ENCODE measurements at regions not wholly inside any gene's neighbourhood (a gene's known extent, or its start where the extent isn't known, plus 50 kb on each side); places are given as distances from the start of the nearest gene placed in this dataset.
A peak's percentile ranks its signal among the peaks of the same experiment; 100 is the strongest.
"Not testable (repeated sequence)": the region's sequence is repeated elsewhere in the genome, so short reads cannot be mapped to it uniquely, and the experiment has no call there.

- DNase-seq, result no peak
Observed at GRCh38 chr4:26048950-26049349, 134.9 kb downstream of the SMIM20 start.

DNA sequence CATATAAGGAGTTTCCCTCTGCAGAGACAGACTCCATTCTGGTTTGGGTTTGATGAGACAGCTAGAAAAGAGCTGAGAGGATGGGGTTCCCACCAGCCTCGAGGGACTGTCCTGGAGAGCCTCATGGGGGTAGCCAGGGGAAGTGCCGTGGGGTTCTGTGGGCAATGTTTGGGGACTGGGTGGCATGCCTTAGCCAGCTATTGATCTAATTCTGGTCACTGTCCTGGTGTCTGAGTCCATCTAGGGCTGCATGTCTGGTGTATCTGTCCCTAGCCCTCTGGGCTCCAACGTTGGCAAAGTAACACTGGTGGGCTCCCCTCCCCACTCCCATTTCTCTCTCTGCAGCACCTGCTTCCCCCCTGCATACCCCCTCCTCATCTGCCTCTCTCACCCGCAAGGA, 135.4 kb downstream of the SMIM20 start:
- DNase-seq, result no peak

GRCh38 chr4:26050212-26050643, 136.2 kb downstream of the SMIM20 start:
- no peak for DNase-seq

DNA sequence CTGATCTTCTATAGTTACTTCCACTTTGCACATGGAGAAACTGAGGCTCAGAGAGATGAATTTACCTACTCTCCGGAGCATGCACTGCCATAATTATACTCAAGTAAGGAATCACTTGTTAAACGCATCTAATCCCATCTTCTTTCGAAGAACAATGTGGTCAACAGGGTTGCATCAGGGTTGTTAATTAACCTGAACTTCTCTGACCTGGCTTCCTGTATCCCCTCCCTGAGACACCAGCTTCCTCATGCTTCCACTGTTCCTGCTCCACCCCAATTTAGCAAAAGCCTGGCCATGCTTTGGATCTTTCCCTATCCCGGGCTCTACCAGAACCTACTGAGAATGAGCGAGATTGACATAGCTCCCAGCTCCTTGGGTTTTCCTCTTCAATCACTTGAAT, 136.7 kb downstream of the SMIM20 start:
- DNase-seq, result no peak

- no peak for DNase-seq
Observed at GRCh38 chr4:26051240-26051639, 137.2 kb downstream of the SMIM20 start.

- no peak for DNase-seq
Observed at GRCh38 chr4:26052663-26053541, 138.9 kb downstream of the SMIM20 start.

DNA sequence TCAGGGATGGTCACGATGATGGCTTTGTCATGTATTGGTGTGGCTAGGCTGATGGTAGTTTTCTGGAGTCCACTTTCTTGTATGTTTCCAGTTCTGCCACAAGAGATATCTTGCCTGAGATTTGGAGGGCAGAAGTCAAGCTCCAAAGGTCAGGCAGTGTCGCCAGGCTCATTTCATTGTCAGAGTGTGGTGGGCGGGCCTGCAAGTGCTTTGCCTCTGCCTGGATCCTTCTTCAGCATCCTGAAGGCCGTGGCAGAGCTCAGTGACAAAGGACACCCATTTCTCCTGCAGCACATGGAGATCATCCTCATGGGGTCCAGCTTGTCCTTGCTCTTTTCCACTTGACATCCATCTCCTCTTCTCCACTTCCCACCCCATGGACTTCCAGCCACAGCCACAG, 139.7 kb downstream of the SMIM20 start:
- DNase-seq, result no peak

DNA sequence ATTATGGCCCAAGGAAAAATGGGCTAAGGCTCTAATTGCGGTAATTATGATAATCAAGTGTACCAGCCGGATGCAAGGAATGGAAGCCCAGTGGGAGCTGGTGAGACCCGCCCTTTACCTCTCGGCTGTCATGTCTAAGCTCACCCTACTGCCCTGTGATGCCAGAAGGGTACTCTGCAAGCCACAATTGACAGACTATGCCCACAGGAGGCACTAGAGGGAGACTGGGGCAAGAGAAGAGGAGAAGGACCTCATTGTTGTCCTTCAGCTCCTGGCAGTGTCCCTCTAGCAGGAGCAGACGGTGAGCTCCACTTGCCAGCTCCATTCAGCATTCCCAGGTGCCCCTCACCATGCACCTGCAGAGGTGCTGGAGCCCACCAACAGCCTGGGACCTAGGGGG, 141.8 kb downstream of the SMIM20 start:
- DNase-seq, result no peak

- DNase-seq, result no peak
Observed at GRCh38 chr4:26056406-26056805, 142.4 kb downstream of the SMIM20 start.

DNA sequence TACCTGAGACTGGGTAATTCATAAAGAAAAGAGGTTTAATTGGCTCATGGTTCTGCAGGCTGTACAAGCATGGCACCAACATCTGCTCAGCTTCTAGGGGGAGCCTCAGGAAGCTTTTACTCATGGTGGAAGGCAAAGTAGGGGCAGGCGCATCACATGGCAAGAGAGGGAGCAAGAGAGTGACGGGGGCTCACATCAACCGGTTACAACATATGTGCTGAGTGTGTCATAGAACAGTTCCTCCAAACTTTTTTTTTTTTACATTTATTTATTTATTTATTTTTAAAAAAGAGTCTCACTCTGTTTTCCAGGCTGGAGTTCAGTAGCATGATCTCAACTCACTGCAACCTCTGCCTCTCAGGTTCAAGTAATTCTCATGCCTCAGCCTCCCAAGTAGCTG, 143.8 kb downstream of the SMIM20 start:
- not testable (repeated sequence) for DNase-seq

- DNase-seq, result no peak
Observed at GRCh38 chr4:26058537-26058936, 144.5 kb downstream of the SMIM20 start.

DNA sequence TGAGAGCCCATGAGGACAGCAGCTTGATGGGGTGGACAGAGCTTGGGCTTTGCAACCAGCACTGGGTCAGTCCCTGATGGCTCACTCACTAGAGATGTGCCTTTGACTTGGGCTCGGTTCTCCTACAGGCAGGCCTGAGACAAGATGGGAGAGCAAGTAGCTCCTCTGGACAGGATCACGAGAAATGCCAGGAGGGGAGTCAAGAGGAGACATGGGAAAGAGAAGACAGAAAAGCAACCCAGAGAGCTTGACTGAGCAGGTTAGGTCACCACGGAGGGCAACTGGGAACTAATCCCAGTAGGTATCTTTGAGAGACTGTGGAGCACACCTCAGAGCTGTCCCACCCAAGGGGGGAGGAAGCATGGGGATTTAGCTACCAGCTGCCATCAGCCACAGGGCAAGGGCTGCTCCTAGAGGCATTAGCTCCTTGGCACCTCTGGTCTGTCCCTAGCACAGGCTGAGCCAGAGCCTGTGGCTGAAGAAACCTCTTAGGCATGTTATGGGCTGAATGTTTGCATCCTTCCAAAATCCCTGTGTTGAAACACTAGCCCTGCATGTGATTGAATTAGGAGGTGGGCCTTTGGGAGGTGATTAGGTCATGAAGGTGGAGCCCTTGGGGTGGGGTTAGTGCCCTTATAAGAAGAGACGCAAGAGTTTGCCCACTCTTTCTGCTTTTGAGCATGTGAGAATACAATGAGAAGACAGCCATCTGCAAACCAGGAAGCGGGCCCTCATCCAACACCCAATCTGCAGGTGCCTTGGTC, 145.6 kb downstream of the SMIM20 start:
- no peak for DNase-seq

DNA sequence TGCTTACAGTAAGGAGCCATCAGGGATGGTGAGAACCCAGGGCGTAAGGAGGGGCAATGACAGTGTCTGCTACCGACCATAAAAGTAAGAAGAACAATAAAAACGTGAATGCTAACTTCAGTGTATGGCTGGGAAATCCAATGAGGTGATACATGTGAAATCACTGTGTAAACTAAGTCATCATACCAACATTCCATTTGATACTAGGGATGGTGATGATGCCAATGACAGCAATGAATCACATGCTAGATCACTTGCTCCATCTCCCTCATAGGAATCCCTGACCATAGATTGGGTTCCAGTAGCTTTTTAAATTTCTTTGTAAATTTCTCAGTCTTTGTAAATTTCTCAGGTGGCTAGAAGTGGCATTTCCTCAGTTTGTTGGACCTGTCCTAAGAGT, 146.3 kb downstream of the SMIM20 start:
- no peak for DNase-seq

- DNase-seq, result no peak
Observed at GRCh38 chr4:26061248-26061986, 147.4 kb downstream of the SMIM20 start.

GRCh38 chr4:26062215-26062614, 148.2 kb downstream of the SMIM20 start:
- no peak for DNase-seq

- not testable (repeated sequence) for DNase-seq
Observed at GRCh38 chr4:26064009-26064408, 150.0 kb downstream of the SMIM20 start.

DNA sequence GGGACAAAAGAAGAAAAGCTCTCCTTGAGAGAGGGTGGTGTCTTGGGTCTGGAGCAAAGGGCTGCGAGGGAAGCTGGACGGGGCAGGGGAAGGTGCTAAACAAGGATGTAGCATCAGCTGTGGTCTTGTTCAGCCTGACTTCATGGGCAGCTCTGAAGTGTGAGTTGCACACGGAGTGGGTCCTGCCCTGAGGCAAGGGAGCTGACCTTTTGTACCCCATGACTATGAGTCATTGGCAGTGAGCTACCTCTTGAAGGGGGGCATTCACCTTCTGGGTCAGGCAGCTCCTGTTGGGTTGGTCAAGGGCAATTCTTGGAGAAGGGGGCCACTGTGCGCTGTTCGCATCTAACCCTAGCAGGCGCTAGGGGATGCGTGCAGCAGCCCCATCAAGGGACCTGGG, 151.8 kb downstream of the SMIM20 start:
- DNase-seq, result no peak

GRCh38 chr4:26067035-26067434, 153.0 kb downstream of the SMIM20 start:
- peak; percentile 67 for DNase-seq

- DNase-seq, result no peak
Observed at GRCh38 chr4:26069218-26069617, 155.2 kb downstream of the SMIM20 start.

DNA sequence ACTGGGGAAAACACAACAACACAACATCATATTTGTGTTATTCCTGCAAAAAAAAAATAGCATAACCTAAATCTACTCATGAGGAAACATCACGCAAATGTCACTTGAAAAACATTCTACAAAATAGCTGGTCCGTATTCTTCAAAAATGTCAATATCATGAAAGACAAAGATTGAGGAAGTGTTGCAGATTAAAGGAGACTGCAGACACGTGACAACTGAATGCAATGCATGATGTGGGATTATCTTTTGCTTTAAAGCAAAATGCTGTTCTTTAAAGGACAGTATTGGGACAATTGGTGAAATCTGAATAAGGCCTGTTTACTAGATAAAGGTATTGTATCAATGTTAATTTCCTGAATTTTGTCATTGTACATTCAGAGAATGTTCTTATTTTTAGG, 157.7 kb downstream of the SMIM20 start:
- no peak for DNase-seq

- DNase-seq, result no peak
Observed at GRCh38 chr4:26073886-26074560, 160.0 kb downstream of the SMIM20 start.

DNA sequence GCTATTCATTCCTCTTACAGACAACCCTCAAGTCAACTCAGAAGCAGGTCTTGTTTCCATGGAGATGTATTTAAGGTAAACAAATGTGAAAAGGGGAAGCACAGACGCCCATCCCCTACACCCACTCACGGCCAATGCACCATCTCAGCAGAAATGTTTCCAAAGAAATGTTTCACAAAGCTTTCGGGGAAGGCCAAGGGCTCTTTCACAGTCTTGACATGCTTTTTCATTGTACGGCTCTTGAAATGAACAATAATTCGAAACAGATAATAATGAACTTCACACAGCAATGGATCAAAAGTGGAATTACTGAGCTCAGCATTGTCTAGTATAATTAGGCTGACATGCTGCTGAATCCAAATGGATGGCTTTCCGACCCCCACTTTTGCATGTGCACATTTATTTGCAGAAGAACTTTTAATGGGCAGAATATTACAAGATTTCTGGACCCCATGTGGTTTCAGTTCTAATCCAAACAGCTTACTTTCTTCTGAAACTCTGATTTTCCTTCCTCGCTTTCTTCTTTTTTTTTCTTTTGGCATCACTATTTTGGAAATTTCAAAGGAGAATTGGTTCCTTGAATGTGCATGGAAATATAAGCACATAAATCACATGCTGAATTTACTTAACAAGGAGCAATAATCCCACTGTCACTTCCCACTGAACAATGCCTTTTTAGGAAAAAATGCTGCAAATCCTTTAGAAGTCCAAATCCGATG, 160.9 kb downstream of the SMIM20 start:
- DNase-seq, result no peak

All from NCI-H2171 treated with DMSO at 0.1 percent for 48 hours (cell line).